AG04450 (cell line): ENCODE measurements at regions not wholly inside any gene's neighbourhood (a gene's known extent, or its start where the extent isn't known, plus 50 kb on each side); places are given as distances from the start of the nearest gene placed in this dataset.

Source experiments
- CTCF ChIA-PET: fragments of 300-600, 350-600 bp; formaldehyde crosslinking; extraction: SDS; loops from one replicate; lab custom pipeline; 2022; ENCODE audit warnings: antibody characterized with exemption, inconsistent platforms; lab: Charles Lee
- POLR2A ChIA-PET: fragments of 350-600 bp; formaldehyde crosslinking; extraction: SDS; loops from one replicate; lab custom pipeline; 2021; ENCODE audit warnings: antibody characterized with exemption, inconsistent platforms; lab: Yijun Ruan, JAX
- DNase-seq: peaks from one replicate; pipeline ENCODE4 v3.0.0-alpha.2; 2011; ENCODE audit warnings: low read depth, low spot score
- H3K27ac ChIP-seq: one replicate; pipeline ENCODE4 v1.5.1; 2012; ENCODE audit warnings: low read depth, low read length, control low read depth
- H3K27me3 ChIP-seq: one replicate; pipeline ENCODE4 v1.6.0; 2012; ENCODE audit warnings: low read length; ENCODE audit not compliant: control insufficient read depth, insufficient read depth
- H3K4me3 ChIP-seq: 2 replicates; pipeline ENCODE4 v1.5.1; 2011; ENCODE audit warnings: mild to moderate bottlenecking, low read depth, low read length, control low read depth
- H3K9me3 ChIP-seq: 2 replicates; pipeline ENCODE4 v1.5.1; 2012; ENCODE audit warnings: low read length; ENCODE audit not compliant: control insufficient read depth, insufficient read depth
- CTCF ChIP-seq: IDR thresholded peaks from 2 replicates; pipeline ENCODE4 v1.5.1; 2011; ENCODE audit warnings: low read depth, low read length, control low read depth, inconsistent platforms

GRCh38 chr1:121515235-121515634 is 330.5 kb downstream of the SRGAP2C start:
- DNase-seq, result no peak
- H3K27ac ChIP-seq, result no peak overlapping the region
- no peaks in the 10 kb centered on the region; the same call in 1 of the 2 replicates for H3K9me3 ChIP-seq
- ChIA-PET CTCF (no interaction called here), POLR2A (no interaction called here)
- no peak overlapping the region for H3K4me3 ChIP-seq
- TF ChIP-seq CTCF, result no peak
- peaks cover 23% of the 10 kb centered on the region for H3K27me3 ChIP-seq

- no peak for TF ChIP-seq CTCF
- CTCF ChIA-PET, result no interaction called here
- POLR2A ChIA-PET, result no interaction called here
- Histone ChIP-seq H3K4me3 (no peak overlapping the region), H3K27ac (no peak overlapping the region), H3K9me3 (no peaks in the 10 kb centered on the region; the same call in 1 of the 2 replicates), H3K27me3 (peaks cover 32% of the 10 kb centered on the region)
- no peak for DNase-seq
These were observed 331.6 kb downstream of the SRGAP2C start for GRCh38 chr1:121516234-121516967.

- CTCF ChIA-PET, result no interaction called here
- H3K27ac ChIP-seq, result no peak overlapping the region
- H3K9me3 ChIP-seq, result no peaks in the 10 kb centered on the region; the same call in 1 of the 2 replicates
- no peak for TF ChIP-seq CTCF
- POLR2A ChIA-PET, result no interaction called here
- peaks cover 32% of the 10 kb centered on the region for H3K27me3 ChIP-seq
- no peak for DNase-seq
- H3K4me3 ChIP-seq, result no peak overlapping the region
These were observed 332.9 kb downstream of the SRGAP2C start for GRCh38 chr1:121517586-121518230.

GRCh38 chr1:121518726-121519041 is 333.9 kb downstream of the SRGAP2C start:
- Histone ChIP-seq H3K27ac (no peak overlapping the region), H3K4me3 (no peak overlapping the region), H3K27me3 (peaks cover 32% of the 10 kb centered on the region), H3K9me3 (no peaks in the 10 kb centered on the region; the same call in 1 of the 2 replicates)
- DNase-seq, result no peak
- ChIA-PET CTCF (no interaction called here), POLR2A (no interaction called here)
- TF ChIP-seq CTCF, result no peak
